GM12872 (cell line): ENCODE measurements at regions not wholly inside any gene's neighbourhood (a gene's known extent, or its start where the extent isn't known, plus 50 kb on each side); places are given as distances from the start of the nearest gene placed in this dataset.

ENCODE experiments used
- CTCF ChIP-seq: IDR thresholded peaks from 3 replicates; pipeline ENCODE4 v1.5.1; 2011; ENCODE audit warnings: low read depth, mild to moderate bottlenecking, low read length, moderate library complexity; ENCODE audit not compliant: insufficient read depth

GRCh38 chr4:27604692-27605091 is 744.1 kb downstream of the STIM2 start:
- no peak for TF ChIP-seq CTCF

- TF ChIP-seq CTCF, result no peak
Measured at GRCh38 chr4:27616166-27616565, 755.5 kb downstream of the STIM2 start.

- no peak for TF ChIP-seq CTCF
Measured at GRCh38 chr4:27619435-27619834, 758.8 kb downstream of the STIM2 start.

GRCh38 chr4:27620886-27621285 is 760.2 kb downstream of the STIM2 start:
- TF ChIP-seq CTCF, result no peak

DNA sequence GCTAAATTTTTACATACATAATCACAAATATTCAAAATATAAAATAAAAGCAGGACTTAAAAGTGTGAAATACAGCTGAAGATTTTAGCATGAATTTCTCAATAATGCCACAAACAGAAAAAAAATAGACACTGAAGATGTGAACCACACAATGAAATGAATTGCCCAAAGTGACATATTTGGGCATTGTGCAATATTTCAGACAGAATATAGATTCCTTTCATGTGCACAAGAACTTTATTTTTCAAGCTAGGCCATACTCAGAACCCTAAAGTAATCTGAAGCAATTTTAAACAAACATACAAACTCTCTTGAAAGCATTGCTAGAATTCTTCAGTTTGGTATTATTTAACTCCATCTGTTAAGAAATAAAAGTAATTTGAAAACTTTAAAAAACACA is 764.1 kb downstream of the STIM2 start:
- TF ChIP-seq CTCF, result no peak

DNA sequence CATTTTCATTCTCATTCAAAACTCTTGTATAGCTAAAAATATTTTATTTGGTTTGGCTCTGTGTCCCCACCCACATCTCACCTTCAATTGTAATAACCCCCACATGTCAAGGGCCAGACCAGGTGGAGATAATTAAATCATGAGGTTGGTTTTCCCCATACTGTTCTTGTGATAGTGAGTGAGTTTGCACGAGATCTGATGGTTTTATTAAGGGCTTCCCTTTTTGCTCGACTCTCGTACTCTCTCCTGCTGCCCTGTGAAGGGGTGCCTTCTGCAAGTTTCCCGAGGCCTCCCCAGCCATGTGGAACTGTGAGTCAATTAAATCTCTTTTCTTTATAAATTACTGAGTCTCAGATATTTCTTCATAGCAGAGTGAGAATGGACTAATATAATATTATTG is 768.0 kb downstream of the STIM2 start:
- TF ChIP-seq CTCF, result no peak

DNA sequence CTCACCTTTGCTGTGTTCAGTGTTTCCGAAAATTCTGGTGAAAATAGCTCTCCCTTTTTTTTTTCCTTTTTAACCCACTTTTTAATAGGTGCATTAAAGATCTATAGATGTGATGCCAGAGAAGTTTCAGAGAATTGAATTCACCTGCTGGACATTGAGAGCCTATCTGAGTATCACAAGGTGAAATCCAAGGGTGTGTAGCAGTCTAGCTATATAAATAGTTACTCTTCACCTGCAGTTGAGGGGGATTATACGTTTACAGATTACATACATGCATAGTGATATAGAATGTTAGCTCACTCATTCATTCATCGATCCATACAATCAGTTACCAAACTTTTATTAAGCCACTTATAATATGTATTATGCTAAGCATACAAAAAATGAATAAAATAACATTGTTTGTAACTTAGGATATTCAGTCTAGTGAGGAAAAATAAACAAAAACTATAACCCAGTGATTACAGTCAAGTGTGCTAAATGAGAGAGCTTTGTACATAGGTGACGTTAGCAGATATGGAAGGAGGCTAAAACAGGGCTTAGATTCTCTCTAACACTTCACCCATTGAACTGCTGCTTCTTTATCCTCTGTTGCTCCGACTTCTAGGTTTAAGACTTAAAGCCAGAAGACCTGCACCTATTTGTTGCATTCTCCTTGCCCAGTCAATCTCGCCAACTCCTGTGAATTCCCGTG is 769.0 kb downstream of the STIM2 start:
- TF ChIP-seq CTCF, result no peak
